Stomach (tissue), 4 donors: ENCODE measurements at regions not wholly inside any gene's neighbourhood (a gene's known extent, or its start where the extent isn't known, plus 50 kb on each side); places are given as distances from the start of the nearest gene placed in this dataset.

Source experiments
- POLR2A ChIP-seq, 4 donors: fragments of 450-650 bp; IDR thresholded peaks; one replicate each; pipeline ENCODE4 v1.6.1; 2016; ENCODE audit warnings: antibody characterized with exemption in 4 of 4, control low read depth in 2 of 4, mild to moderate bottlenecking in 1 of 4, moderate library complexity in 1 of 4
- TF ChIP-seq, protein P1 (sequence below), 7 experiments: fragments of 450-650 bp in 4 of 7; fragments of 200-600 bp in 3 of 7; sonication (generic) in 3 of 7; IDR thresholded peaks; one replicate each; pipeline ENCODE4 v1.5.1; 2016 to 2019; ENCODE audit warnings: antibody characterized with exemption in 7 of 7, control low read depth in 2 of 7, mild to moderate bottlenecking in 1 of 7

DNA sequence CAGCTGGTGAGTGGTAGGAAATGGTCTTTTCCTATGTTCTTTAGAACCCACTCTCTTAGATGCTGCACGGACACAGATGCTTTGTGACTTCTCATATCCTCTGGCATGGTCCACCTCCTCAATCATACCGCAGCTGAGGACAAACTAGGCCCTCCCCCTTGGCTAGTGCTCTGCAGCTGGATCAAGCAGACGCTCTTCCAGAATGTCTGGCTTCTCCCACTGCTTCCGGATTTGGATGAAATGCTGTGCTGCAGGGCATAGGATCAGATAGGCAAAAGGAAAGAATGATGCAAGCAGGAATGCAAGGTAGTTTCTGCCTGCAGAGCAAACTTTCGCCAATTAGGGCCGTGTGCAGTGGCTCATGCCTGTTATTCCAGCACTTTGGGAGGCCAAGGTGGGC lies 75.7 kb upstream of the SLC4A7 start:
- TF ChIP-seq, protein P1, sequence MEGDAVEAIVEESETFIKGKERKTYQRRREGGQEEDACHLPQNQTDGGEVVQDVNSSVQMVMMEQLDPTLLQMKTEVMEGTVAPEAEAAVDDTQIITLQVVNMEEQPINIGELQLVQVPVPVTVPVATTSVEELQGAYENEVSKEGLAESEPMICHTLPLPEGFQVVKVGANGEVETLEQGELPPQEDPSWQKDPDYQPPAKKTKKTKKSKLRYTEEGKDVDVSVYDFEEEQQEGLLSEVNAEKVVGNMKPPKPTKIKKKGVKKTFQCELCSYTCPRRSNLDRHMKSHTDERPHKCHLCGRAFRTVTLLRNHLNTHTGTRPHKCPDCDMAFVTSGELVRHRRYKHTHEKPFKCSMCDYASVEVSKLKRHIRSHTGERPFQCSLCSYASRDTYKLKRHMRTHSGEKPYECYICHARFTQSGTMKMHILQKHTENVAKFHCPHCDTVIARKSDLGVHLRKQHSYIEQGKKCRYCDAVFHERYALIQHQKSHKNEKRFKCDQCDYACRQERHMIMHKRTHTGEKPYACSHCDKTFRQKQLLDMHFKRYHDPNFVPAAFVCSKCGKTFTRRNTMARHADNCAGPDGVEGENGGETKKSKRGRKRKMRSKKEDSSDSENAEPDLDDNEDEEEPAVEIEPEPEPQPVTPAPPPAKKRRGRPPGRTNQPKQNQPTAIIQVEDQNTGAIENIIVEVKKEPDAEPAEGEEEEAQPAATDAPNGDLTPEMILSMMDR (IDR thresholded peaks at IDR 0.05): no peak
- TF ChIP-seq POLR2A (IDR thresholded peaks at IDR 0.05): no peak
